Neuronal stem cell (in vitro differentiated cells): ENCODE measurements at regions not wholly inside any gene's neighbourhood (a gene's known extent, or its start where the extent isn't known, plus 50 kb on each side); places are given as distances from the start of the nearest gene placed in this dataset.

Experiments
- DNase-seq: peaks from one replicate; pipeline ENCODE4 v3.0.0-alpha.2; 2013; ENCODE audit warnings: low spot score
- H2AFZ ChIP-seq: one replicate; pipeline ENCODE4 v1.6.1; 2013; ENCODE audit warnings: mild to moderate bottlenecking, low read length, inconsistent platforms
- H2AK5ac ChIP-seq: 2 replicates; pipeline ENCODE4 v1.6.1; 2013; ENCODE audit warnings: low read depth, mild to moderate bottlenecking, inconsistent platforms, low read length, moderate library complexity, mixed read lengths
- H2BK120ac ChIP-seq: 2 replicates; pipeline ENCODE4 v1.6.1; 2013; ENCODE audit warnings: low read depth, mild to moderate bottlenecking, inconsistent platforms, low read length, moderate library complexity, mixed read lengths
- H2BK12ac ChIP-seq: one replicate; pipeline ENCODE4 v1.6.1; 2013; ENCODE audit warnings: low read length, inconsistent platforms
- H2BK15ac ChIP-seq: 2 replicates; pipeline ENCODE4 v1.6.1; 2013; ENCODE audit warnings: mild to moderate bottlenecking, low read length, inconsistent platforms, mixed read lengths
- H2BK5ac ChIP-seq: one replicate; pipeline ENCODE4 v1.6.1; 2013; ENCODE audit warnings: inconsistent platforms, mild to moderate bottlenecking, low read length, moderate library complexity
- H3K14ac ChIP-seq: one replicate; pipeline ENCODE4 v1.6.1; 2013; ENCODE audit warnings: low read length, inconsistent platforms
- H3K18ac ChIP-seq: 2 replicates; pipeline ENCODE4 v1.6.1; 2013; ENCODE audit warnings: low read length, inconsistent platforms
- H3K23ac ChIP-seq: 2 replicates; pipeline ENCODE4 v1.6.1; 2013; ENCODE audit warnings: low read depth, mild to moderate bottlenecking, mixed read lengths, low read length, inconsistent platforms; ENCODE audit not compliant: poor library complexity
- H3K27ac ChIP-seq: replicated peaks from 3 replicates; pipeline ENCODE4 v1.5.1; 2013; ENCODE audit warnings: low read length, inconsistent platforms
- H3K27me3 ChIP-seq, 3 experiments: 2 replicates each; pipeline ENCODE4 v1.6.1; 2013; ENCODE audit warnings: low read length in 3 of 3, mild to moderate bottlenecking in 2 of 3, inconsistent platforms in 1 of 3, low read depth in 1 of 3, mixed read lengths in 1 of 3, moderate library complexity in 1 of 3; ENCODE audit not compliant: control insufficient read depth in 3 of 3, insufficient read depth in 3 of 3
- H3K36me3 ChIP-seq, 2 donors: replicated peaks in 1 of 2; 2 replicates each; pipeline ENCODE4 v1.6.1; 2013; ENCODE audit warnings: low read length in 2 of 2; ENCODE audit not compliant: control insufficient read depth in 2 of 2, insufficient read depth in 2 of 2
- H3K4ac ChIP-seq: 2 replicates; pipeline ENCODE4 v1.6.1; 2013; ENCODE audit warnings: inconsistent platforms, mild to moderate bottlenecking, low read length, moderate library complexity
- H3K4me1 ChIP-seq, 2 donors: 1 replicate in 1 of 2; 2 replicates in 1 of 2; pipeline ENCODE4 v1.6.1; 2013; ENCODE audit warnings: low read length in 2 of 2, low read depth in 1 of 2; ENCODE audit not compliant: control insufficient read depth in 2 of 2, insufficient read depth in 1 of 2
- H3K4me2 ChIP-seq: one replicate; pipeline ENCODE4 v1.6.1; 2013; ENCODE audit warnings: mild to moderate bottlenecking, low read length, inconsistent platforms; ENCODE audit not compliant: insufficient read depth, poor library complexity, severe bottlenecking
- H3K4me3 ChIP-seq, 2 donors: 2 replicates each; pipeline ENCODE4 v1.5.1; 2013; ENCODE audit warnings: low read length in 2 of 2, mild to moderate bottlenecking in 2 of 2, inconsistent platforms in 1 of 2, moderate library complexity in 1 of 2
- H3K79me1 ChIP-seq: one replicate; pipeline ENCODE4 v1.6.1; 2013; ENCODE audit warnings: low read depth, mild to moderate bottlenecking, inconsistent platforms, low read length, moderate library complexity
- H3K9ac ChIP-seq: one replicate; pipeline ENCODE4 v1.6.1; 2013; ENCODE audit warnings: mild to moderate bottlenecking, low read depth, low read length, inconsistent platforms; ENCODE audit not compliant: poor library complexity
- H3K9me3 ChIP-seq, 2 donors: replicated peaks in 1 of 2; 2 replicates each; pipeline versions ENCODE3 to v1.6.1; 2013; ENCODE audit warnings: low read length in 2 of 2, mild to moderate bottlenecking in 2 of 2, inconsistent platforms in 1 of 2, low read depth in 1 of 2, mixed read lengths in 1 of 2, moderate library complexity in 1 of 2; ENCODE audit not compliant: control insufficient read depth in 2 of 2, insufficient read depth in 1 of 2
- H4K8ac ChIP-seq: one replicate; pipeline ENCODE4 v1.6.1; 2013; ENCODE audit warnings: low read depth, mild to moderate bottlenecking, inconsistent platforms, low read length, moderate library complexity
- H4K91ac ChIP-seq: one replicate; pipeline ENCODE4 v1.6.1; 2013; ENCODE audit warnings: low read length, low read depth, mild to moderate bottlenecking, inconsistent platforms; ENCODE audit not compliant: poor library complexity
- WGBS, 2 donors: extraction: QIAGEN DNeasy Blood & Tissue Kit; methylation state at CpG; one replicate each; pipeline ENCODE4 v1.1.7; 2013; ENCODE audit warnings: missing lambda C conversion rate in 2 of 2, mixed read lengths in 1 of 2; ENCODE audit not compliant: insufficient read length in 2 of 2, insufficient replicate concordance in 1 of 2; ENCODE audit errors: extremely low coverage in 2 of 2; 5-methylcytosine and 5-hydroxymethylcytosine counted together

DNA sequence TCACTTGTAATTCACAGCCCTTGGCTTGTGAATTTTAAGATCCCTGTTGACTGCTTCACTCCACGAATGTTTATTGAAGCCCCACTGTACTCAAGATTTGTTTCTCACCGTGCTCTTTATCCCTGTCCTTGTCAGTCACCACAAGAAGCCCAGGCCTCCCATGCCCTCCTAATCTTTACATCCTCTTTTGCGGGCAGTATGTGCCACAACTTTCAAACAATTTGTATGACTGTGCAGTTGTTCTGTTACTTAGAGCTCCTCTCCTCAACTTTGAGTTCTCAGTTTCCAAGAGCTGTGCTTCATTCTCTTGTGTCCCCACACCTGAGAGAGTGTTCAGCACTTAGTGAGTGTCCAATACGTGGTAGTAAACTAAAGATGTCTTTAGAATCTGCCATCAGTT is 467.7 kb downstream of the NKX6-1 start:
- H3K23ac ChIP-seq: no peak overlapping the region
- H2AK5ac ChIP-seq: no peak overlapping the region
- no peak overlapping the region for H3K4me2 ChIP-seq
- H3K79me1 ChIP-seq: no peaks in the 10 kb centered on the region
- H3K9ac ChIP-seq: no peak overlapping the region
- H2AFZ ChIP-seq: no peak overlapping the region
- no peaks in the 10 kb centered on the region for H3K9me3 ChIP-seq
- no peak overlapping the region for H4K91ac ChIP-seq
- H4K8ac ChIP-seq: no peak overlapping the region
- no peak overlapping the region for H2BK15ac ChIP-seq
- DNase-seq: no peak
- WGBS, 2 donors: no CpG with 5 or more reads among the region's 4 CpGs
- no peak overlapping the region for H3K4ac ChIP-seq
- H3K18ac ChIP-seq: no peak overlapping the region
- no peaks in the 10 kb centered on the region for H3K27me3 ChIP-seq
- no peaks in the 10 kb centered on the region for H3K36me3 ChIP-seq
- no peak overlapping the region for H2BK12ac ChIP-seq
- peaks cover 0 to 2% of the 10 kb centered on the region in 2 donors for H3K4me1 ChIP-seq
- H3K14ac ChIP-seq: no peak overlapping the region
- no peak overlapping the region for H2BK120ac ChIP-seq
- H2BK5ac ChIP-seq: no peak overlapping the region
- no peak overlapping the region for H3K27ac ChIP-seq
- no peak overlapping the region for H3K4me3 ChIP-seq

- no peak overlapping the region for H2AFZ ChIP-seq
- no peak overlapping the region for H3K14ac ChIP-seq
- H3K18ac ChIP-seq: no peak overlapping the region
- no peak overlapping the region for H3K4me3 ChIP-seq
- H3K4ac ChIP-seq: no peak overlapping the region
- no peak overlapping the region for H4K8ac ChIP-seq
- H3K36me3 ChIP-seq: no peaks in the 10 kb centered on the region
- no peak overlapping the region for H2BK5ac ChIP-seq
- no peak overlapping the region for H2BK120ac ChIP-seq
- peaks cover 0 to 2% of the 10 kb centered on the region in 2 donors for H3K4me1 ChIP-seq
- no peak overlapping the region for H4K91ac ChIP-seq
- no peaks in the 10 kb centered on the region for H3K79me1 ChIP-seq
- H3K27me3 ChIP-seq: no peaks in the 10 kb centered on the region
- no peak overlapping the region for H3K4me2 ChIP-seq
- H3K9me3 ChIP-seq: peaks cover 0 to 2% of the 10 kb centered on the region in 2 donors
- no peak for DNase-seq
- H3K9ac ChIP-seq: no peak overlapping the region
- no peak overlapping the region for H2BK12ac ChIP-seq
- no peak overlapping the region for H3K27ac ChIP-seq
- no peak overlapping the region for H2BK15ac ChIP-seq
- no CpG with 5 or more reads among the region's 2 CpGs for WGBS, 2 donors
- H2AK5ac ChIP-seq: no peak overlapping the region
- H3K23ac ChIP-seq: no peak overlapping the region
Measured at GRCh38 chr4:84028340-84028739, 470.8 kb downstream of the NKX6-1 start.

- H3K36me3 ChIP-seq: no peaks in the 10 kb centered on the region
- no peak overlapping the region for H3K23ac ChIP-seq
- no peak overlapping the region for H3K4me2 ChIP-seq
- no peak overlapping the region for H2BK15ac ChIP-seq
- H2AFZ ChIP-seq: no peak overlapping the region
- WGBS, 2 donors: no CpG with 5 or more reads among the region's 2 CpGs
- H2BK5ac ChIP-seq: no peak overlapping the region
- no peak overlapping the region for H2AK5ac ChIP-seq
- no peak overlapping the region for H4K91ac ChIP-seq
- no peak overlapping the region for H2BK12ac ChIP-seq
- peaks cover 0 to 2% of the 10 kb centered on the region in 2 donors for H3K9me3 ChIP-seq
- no peak overlapping the region for H4K8ac ChIP-seq
- H3K27ac ChIP-seq: no peak overlapping the region
- H3K18ac ChIP-seq: no peak overlapping the region
- H3K4me3 ChIP-seq: no peak overlapping the region
- no peaks in the 10 kb centered on the region for H3K79me1 ChIP-seq
- no peaks in the 10 kb centered on the region for H3K27me3 ChIP-seq
- DNase-seq: no peak
- H3K4ac ChIP-seq: no peak overlapping the region
- H3K9ac ChIP-seq: no peak overlapping the region
- H3K4me1 ChIP-seq: peaks cover 0 to 2% of the 10 kb centered on the region in 2 donors
- H2BK120ac ChIP-seq: no peak overlapping the region
- H3K14ac ChIP-seq: no peak overlapping the region
Measured at GRCh38 chr4:84024405-84024804, 474.7 kb downstream of the NKX6-1 start.

DNA sequence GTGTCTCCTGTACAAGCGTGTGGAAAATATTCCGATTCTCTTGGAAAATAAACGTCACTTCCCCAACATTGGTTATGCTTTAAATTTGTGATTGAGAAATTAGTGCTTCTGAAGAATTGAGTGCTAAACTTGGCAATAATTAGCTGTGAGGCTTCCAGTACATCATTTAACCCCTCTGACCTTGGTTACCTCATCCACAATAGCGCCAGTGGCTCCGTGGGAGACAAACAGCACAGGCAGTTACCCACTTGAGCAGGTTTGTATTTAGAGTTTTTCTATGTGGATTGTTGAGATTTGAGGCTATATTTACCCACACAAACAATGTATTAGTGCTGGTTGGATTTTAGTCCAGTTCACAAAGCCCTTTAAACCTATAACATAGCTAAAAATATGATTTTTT is 476.5 kb downstream of the NKX6-1 start:
- H3K4me1 ChIP-seq: no peaks in the 10 kb centered on the region
- H2AFZ ChIP-seq: no peak overlapping the region
- no peak overlapping the region for H4K8ac ChIP-seq
- no peak overlapping the region for H3K4me3 ChIP-seq
- H3K14ac ChIP-seq: no peak overlapping the region
- H3K18ac ChIP-seq: no peak overlapping the region
- H2BK15ac ChIP-seq: no peak overlapping the region
- H3K9ac ChIP-seq: no peak overlapping the region
- no peak overlapping the region for H3K27ac ChIP-seq
- no peak overlapping the region for H3K4ac ChIP-seq
- no peaks in the 10 kb centered on the region for H3K79me1 ChIP-seq
- no peak overlapping the region for H2BK5ac ChIP-seq
- no peak overlapping the region for H2BK120ac ChIP-seq
- no peak for DNase-seq
- no peak overlapping the region for H3K4me2 ChIP-seq
- WGBS, 2 donors: no CpG with 5 or more reads among the region's 5 CpGs
- H3K9me3 ChIP-seq: peaks cover 0 to 2% of the 10 kb centered on the region in 2 donors
- no peaks in the 10 kb centered on the region for H3K36me3 ChIP-seq
- no peak overlapping the region for H3K23ac ChIP-seq
- H2AK5ac ChIP-seq: no peak overlapping the region
- no peaks in the 10 kb centered on the region for H3K27me3 ChIP-seq
- H2BK12ac ChIP-seq: no peak overlapping the region
- H4K91ac ChIP-seq: no peak overlapping the region
